Activated naive CD4-positive, alpha-beta T cell treated with anti-CD3 and anti-CD28 coated beads, Interleukin-2, amount 50 U/mL, for 72 hours (primary cell): ENCODE measurements at regions not wholly inside any gene's neighbourhood (a gene's known extent, or its start where the extent isn't known, plus 50 kb on each side); places are given as distances from the start of the nearest gene placed in this dataset.

Experiments used
- ATAC-seq, 2 donors: fragments of 150-1000 bp; cut with Tn5 transposase; 2 replicates each; pipeline ENCODE4 v1.10.0; 2021; ENCODE audit warnings: mild to moderate bottlenecking in 2 of 2, moderate library complexity in 2 of 2
- DNase-seq, 2 donors: peaks; one replicate each; pipeline ENCODE4 v3.0.0; 2021 to 2022; ENCODE audit warnings: low spot score in 2 of 2
- H3K27ac Mint-ChIP-seq, 2 donors: one replicate each; pipeline ENCODE4 v1.8.0; 2022; ENCODE audit warnings: mild to moderate bottlenecking in 2 of 2, mixed read lengths in 2 of 2
- H3K36me3 Mint-ChIP-seq, 2 donors: one replicate each; pipeline ENCODE4 v1.8.0; 2022; ENCODE audit warnings: mixed read lengths in 2 of 2
- H3K9me3 Mint-ChIP-seq, 2 donors: one replicate each; pipeline ENCODE4 v1.8.0; 2022; ENCODE audit warnings: mixed read lengths in 2 of 2

- DNase-seq: no peak
- no peaks in the 10 kb centered on the region for H3K9me3 Mint-ChIP-seq
- no peak for ATAC-seq
- no peak overlapping the region for H3K27ac Mint-ChIP-seq
- no peaks in the 10 kb centered on the region for H3K36me3 Mint-ChIP-seq
Observed at GRCh38 chrX:137286423-137286822, 252.6 kb upstream of the GPR101 start.

GRCh38 chrX:137278825-137279224 lies 245.0 kb upstream of the GPR101 start:
- ATAC-seq (no peak), DNase-seq (no peak)
- Mint-ChIP-seq H3K27ac (no peak overlapping the region), H3K9me3 (no peaks in the 10 kb centered on the region), H3K36me3 (no peaks in the 10 kb centered on the region)

GRCh38 chrX:137263374-137263773 lies 229.6 kb upstream of the GPR101 start:
- DNase-seq: no peak

GRCh38 chrX:137245183-137245582 lies 211.4 kb upstream of the GPR101 start:
- Mint-ChIP-seq H3K9me3 (no peaks in the 10 kb centered on the region), H3K36me3 (no peaks in the 10 kb centered on the region), H3K27ac (no peak overlapping the region)
- DNase-seq: no peak
- no peak for ATAC-seq

More at GRCh38 chrX:137263374-137263773, 229.6 kb upstream of the GPR101 start:
- Mint-ChIP-seq H3K27ac (no peak overlapping the region), H3K9me3 (no peaks in the 10 kb centered on the region), H3K36me3 (no peaks in the 10 kb centered on the region)
- no peak for ATAC-seq

GRCh38 chrX:137236837-137237236 lies 203.0 kb upstream of the GPR101 start:
- Mint-ChIP-seq H3K36me3 (no peaks in the 10 kb centered on the region), H3K27ac (no peak overlapping the region), H3K9me3 (no peaks in the 10 kb centered on the region)
- DNase-seq: no peak
- ATAC-seq: no peak

GRCh38 chrX:137234651-137235402 lies 201.0 kb upstream of the GPR101 start:
- H3K27ac Mint-ChIP-seq: no peak overlapping the region
- no peaks in the 10 kb centered on the region for H3K9me3 Mint-ChIP-seq
- DNase-seq: no peak
- peak in 1 of 2 donors; percentile 32 for ATAC-seq
- no peaks in the 10 kb centered on the region for H3K36me3 Mint-ChIP-seq

- no peak overlapping the region for H3K27ac Mint-ChIP-seq
- H3K9me3 Mint-ChIP-seq: no peaks in the 10 kb centered on the region
- ATAC-seq (no peak), DNase-seq (no peak)
- no peaks in the 10 kb centered on the region for H3K36me3 Mint-ChIP-seq
Observed at GRCh38 chrX:137233478-137233877, 199.7 kb upstream of the GPR101 start.

- ATAC-seq (no peak), DNase-seq (no peak)
- H3K27ac Mint-ChIP-seq: no peak overlapping the region
- H3K36me3 Mint-ChIP-seq: no peaks in the 10 kb centered on the region
- peaks cover 6 to 9% of the 10 kb centered on the region in 2 donors for H3K9me3 Mint-ChIP-seq
Observed at GRCh38 chrX:137227151-137227550, 193.4 kb upstream of the GPR101 start.

- ATAC-seq: no peak
- no peak for DNase-seq
- H3K36me3 Mint-ChIP-seq: no peaks in the 10 kb centered on the region
- no peak overlapping the region for H3K27ac Mint-ChIP-seq
- peaks cover 0 to 7% of the 10 kb centered on the region in 2 donors for H3K9me3 Mint-ChIP-seq
Observed at GRCh38 chrX:137215467-137215866, 181.7 kb upstream of the GPR101 start.

- peaks cover 0 to 7% of the 10 kb centered on the region in 2 donors for H3K9me3 Mint-ChIP-seq
- no peaks in the 10 kb centered on the region for H3K36me3 Mint-ChIP-seq
- no peak overlapping the region for H3K27ac Mint-ChIP-seq
- no peak for DNase-seq
- no peak for ATAC-seq
Observed at GRCh38 chrX:137212078-137212632, 178.4 kb upstream of the GPR101 start.

GRCh38 chrX:137198040-137198439 lies 164.2 kb upstream of the GPR101 start:
- ATAC-seq: no peak
- no peak for DNase-seq
- no peaks in the 10 kb centered on the region for H3K36me3 Mint-ChIP-seq
- no peak overlapping the region for H3K27ac Mint-ChIP-seq
- H3K9me3 Mint-ChIP-seq: no peaks in the 10 kb centered on the region

GRCh38 chrX:137195991-137196390 lies 162.2 kb upstream of the GPR101 start:
- no peaks in the 10 kb centered on the region for H3K36me3 Mint-ChIP-seq
- ATAC-seq: no peak
- no peak overlapping the region for H3K27ac Mint-ChIP-seq
- DNase-seq: no peak
- H3K9me3 Mint-ChIP-seq: no peaks in the 10 kb centered on the region

GRCh38 chrX:137195296-137195695 lies 161.5 kb upstream of the GPR101 start:
- no peak for DNase-seq
- ATAC-seq: no peak

GRCh38 chrX:137194164-137194563 lies 160.4 kb upstream of the GPR101 start:
- ATAC-seq: peak in 1 of 2 donors; percentile 52
- no peaks in the 10 kb centered on the region for H3K36me3 Mint-ChIP-seq
- peak in 1 of 2 donors; percentile 17 for DNase-seq
- H3K9me3 Mint-ChIP-seq: no peaks in the 10 kb centered on the region
- no peak overlapping the region for H3K27ac Mint-ChIP-seq

More at GRCh38 chrX:137195296-137195695, 161.5 kb upstream of the GPR101 start:
- Mint-ChIP-seq H3K9me3 (no peaks in the 10 kb centered on the region), H3K36me3 (no peaks in the 10 kb centered on the region), H3K27ac (no peak overlapping the region)

- Mint-ChIP-seq H3K36me3 (no peaks in the 10 kb centered on the region), H3K27ac (no peak overlapping the region), H3K9me3 (no peaks in the 10 kb centered on the region)
- no peak for ATAC-seq
- no peak for DNase-seq
Observed at GRCh38 chrX:137187540-137187939, 153.7 kb upstream of the GPR101 start.

GRCh38 chrX:137178392-137178791 lies 144.6 kb upstream of the GPR101 start:
- Mint-ChIP-seq H3K36me3 (no peaks in the 10 kb centered on the region), H3K27ac (no peak overlapping the region), H3K9me3 (no peaks in the 10 kb centered on the region)
- no peak for DNase-seq
- ATAC-seq: no peak

GRCh38 chrX:137172317-137172948 lies 138.6 kb upstream of the GPR101 start:
- no peak for ATAC-seq
- Mint-ChIP-seq H3K27ac (no peak overlapping the region), H3K9me3 (no peaks in the 10 kb centered on the region), H3K36me3 (no peaks in the 10 kb centered on the region)
- DNase-seq: no peak

- Mint-ChIP-seq H3K27ac (no peak overlapping the region), H3K9me3 (no peaks in the 10 kb centered on the region), H3K36me3 (no peaks in the 10 kb centered on the region)
- ATAC-seq (no peak), DNase-seq (no peak)
Observed at GRCh38 chrX:137171626-137172025, 137.8 kb upstream of the GPR101 start.
